Right lung (tissue), 2 donors: ENCODE measurements at regions not wholly inside any gene's neighbourhood (a gene's known extent, or its start where the extent isn't known, plus 50 kb on each side); places are given as distances from the start of the nearest gene placed in this dataset.
"Not testable (repeated sequence)": the region's sequence is repeated elsewhere in the genome, so short reads cannot be mapped to it uniquely, and the experiment has no call there.

Experiments
- DNase-seq, 2 donors: peaks; one replicate each; pipeline ENCODE4 v3.0.0-alpha.2; 2013

DNA sequence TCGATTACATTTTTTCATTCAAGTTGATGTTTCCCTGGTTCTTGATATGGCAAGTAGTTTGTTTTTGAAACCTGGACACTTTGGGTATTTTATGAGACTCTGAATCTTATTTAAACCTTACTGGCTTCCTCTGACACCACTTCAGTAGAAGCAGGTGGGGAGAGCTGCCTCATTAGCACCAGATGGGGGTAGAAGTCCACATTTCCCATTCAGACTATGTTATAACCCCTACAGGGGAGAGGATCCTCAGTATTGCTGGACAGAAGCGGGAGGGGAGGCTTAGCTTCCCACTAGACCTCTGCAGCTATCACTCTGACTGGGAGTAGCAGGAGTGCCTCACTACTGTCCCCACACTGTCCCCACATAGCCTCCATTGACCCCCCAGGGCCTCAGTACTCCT lies 145.3 kb upstream of the SLC35G4 start:
- no peak for DNase-seq

DNA sequence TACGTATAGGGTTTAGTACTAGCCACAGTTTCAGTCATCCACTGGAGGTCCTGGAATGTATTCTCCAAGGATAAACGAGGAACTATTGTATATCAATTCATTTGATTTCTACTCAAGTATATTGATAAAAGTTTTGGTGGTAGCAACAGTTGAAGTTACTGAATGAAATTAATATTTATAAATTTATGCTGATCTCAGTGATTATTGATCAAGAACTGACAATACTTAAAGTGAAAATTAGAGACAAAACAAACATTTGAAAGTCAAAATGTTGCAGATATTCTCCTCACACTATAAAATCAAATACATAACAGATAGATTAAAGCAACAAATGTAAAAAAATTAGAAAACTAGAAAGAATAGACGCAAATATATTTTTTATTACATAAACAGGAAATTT lies 150.9 kb upstream of the SLC35G4 start:
- DNase-seq, result no peak

DNA sequence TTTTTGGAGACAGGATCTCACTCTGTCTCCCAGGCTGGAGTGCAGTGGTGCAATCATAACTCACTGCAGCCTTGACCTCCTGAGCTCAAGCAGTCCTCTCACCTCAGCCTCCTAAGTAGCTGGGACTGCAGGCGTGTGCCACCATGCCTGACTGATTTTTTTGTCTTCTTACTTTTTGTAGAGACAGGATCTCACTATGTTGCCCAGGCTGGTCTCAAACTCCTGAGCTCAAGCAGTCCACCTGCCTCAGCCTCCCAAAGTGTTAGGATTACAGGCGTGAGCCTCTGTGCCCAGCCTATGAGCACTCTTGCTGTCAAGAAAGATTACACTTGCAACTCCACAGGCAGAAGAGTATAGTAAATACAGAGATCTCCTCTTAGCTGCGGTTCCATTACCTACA lies 151.5 kb upstream of the SLC35G4 start:
- DNase-seq, result not testable (repeated sequence)

DNA sequence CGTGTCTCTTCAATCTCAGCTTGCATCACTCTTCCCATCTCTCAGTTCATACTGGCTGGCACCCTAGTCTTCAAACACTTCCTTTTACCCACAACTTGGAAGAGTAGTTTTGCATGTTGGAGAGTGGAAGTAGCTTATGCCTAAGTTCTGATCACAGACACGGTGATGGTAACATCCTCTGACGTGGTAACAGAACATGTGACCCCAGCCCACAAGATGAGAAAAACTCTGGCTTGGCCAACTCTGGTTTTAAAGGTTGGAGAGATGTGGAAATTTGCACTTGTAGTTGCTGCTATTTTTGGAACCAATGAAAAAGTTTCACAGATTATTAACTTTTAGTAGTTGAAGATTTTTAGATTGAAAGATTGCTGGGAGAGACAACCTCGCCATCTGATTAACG lies 155.4 kb upstream of the SLC35G4 start:
- DNase-seq, result no peak

DNA sequence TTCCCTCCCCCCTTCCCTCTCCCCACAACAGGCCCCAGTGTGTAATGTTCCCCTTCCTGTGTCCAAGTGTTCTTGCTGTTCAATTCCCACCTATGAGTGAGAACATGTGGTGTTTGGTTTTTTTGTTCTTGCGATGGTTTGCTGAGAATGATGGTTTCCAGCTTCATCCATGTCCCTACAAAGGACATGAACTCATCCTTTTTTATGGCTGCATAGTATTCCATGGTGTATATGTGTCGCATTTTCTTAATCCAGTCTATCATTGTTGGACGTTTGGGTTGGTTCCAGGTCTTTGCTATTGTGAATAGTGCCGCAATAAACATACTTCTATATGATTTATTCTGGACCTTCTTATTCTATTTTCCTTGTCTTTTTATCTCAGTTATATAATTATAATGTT lies 165.2 kb upstream of the SLC35G4 start:
- DNase-seq, result not testable (repeated sequence)

DNA sequence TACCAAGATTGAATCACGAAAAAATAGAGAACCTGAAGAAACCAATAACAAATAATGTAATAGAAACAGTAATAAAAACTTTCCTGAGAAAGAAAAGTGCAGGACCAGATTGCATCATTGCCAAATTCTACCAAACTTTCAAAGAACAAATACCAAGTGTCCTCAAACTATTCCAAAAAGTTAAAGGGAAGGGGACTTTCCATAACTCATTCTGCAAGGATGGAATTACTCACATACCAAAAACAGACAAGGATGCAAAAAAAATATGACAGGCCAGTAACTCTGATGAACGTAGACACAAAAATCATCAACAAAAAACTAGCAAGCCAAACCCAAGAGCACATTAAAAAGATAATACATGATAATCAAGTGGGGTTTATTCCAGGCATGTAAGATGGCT lies 172.3 kb upstream of the SLC35G4 start:
- no peak for DNase-seq

DNA sequence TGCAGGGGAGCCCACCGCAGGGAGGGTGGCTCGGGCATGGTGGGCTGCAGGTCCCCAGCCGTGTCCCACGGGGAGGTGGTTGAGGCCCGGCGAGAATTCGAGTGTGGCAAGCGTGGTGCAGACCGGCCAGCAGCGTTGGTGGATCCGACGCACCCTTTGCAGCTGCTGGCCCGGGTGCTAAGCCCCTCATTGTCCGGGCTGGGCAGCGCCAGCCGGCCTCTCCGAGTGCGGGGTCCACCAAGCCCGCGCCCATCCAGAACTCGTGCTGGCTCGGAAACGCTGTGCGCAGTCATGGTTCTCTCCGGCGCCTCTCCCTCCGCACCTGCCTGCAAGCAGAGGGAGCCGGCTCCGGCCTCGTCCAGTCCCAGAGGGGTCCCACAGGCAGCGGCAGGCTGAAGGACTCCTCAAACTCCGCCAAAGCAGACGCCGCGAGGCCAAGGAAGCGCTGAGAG lies 177.0 kb upstream of the SLC35G4 start:
- DNase-seq, result no peak

DNA sequence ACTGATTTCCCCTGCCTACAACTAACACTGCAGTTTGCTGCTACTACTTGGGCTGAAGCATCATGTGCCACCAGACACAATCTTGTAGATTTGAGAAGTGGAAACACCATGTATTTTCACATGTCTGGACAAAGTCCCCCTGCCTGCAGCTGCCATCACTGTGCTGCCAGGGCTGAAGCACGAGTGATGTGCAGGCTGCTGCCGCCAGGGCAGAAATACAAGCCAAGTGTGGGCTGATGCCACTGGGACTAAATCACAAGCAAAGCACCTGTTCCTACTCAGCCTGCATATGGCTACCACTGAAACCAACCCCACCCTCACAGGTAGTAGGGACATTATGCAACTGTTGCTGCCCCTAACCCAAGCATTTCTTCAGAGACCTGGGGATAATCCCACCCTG lies 179.5 kb upstream of the SLC35G4 start:
- DNase-seq, result no peak

DNA sequence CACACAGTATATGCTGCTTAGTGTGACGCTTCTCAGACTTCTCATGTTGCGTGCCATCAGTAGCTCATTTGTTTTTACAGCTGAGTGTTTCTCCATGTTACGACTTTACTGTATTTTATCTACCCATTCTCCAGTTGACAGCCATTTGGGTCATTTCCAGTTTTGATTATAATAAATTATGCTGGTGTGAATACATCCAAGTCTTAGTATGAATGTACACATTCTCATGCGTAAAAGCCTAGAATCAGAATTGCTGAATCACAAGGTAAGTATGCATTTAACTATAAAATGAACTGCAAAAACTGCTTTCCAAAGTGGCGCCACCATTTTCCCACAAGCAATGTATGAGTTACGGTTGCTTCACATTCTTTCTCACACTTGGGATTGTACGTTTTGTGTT lies 184.2 kb upstream of the SLC35G4 start:
- DNase-seq, result no peak

DNA sequence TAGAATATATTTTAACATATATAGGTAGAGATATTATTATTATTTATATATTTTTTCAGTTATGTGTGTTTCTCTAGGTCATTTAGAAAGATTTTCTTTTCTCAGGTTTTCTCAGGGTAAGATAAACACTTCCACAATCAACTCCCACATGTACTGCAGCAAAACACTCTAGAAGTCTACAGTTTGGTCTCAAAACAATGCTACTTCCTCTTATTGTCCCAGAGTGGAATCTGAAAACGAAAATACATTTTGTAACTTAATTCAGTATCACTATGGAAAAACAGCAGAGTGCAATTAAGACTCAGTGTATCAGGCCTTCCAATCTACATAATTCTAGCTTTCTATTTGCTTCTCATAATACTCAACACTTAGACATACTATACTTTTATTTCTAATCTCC lies 190.1 kb upstream of the SLC35G4 start:
- no peak for DNase-seq

DNA sequence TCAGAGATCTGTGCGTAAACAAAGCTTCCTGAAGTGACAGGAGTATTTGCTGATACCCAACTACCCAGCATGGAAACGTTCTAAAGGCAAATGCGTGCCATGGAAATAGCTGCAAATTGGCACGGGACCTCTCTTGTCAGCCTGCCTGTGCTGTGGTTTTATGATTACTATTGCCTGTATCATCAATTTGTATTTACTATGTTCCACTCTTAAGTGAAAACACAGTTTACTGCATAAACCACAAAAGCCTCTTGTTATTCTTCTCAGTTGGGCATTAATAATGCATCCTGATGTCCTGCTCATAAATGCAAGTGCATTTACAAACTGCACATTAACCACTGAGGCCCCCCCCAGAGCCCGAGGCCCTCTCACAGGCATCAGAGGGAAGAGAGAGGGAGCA lies 196.6 kb upstream of the SLC35G4 start:
- DNase-seq, result no peak

DNA sequence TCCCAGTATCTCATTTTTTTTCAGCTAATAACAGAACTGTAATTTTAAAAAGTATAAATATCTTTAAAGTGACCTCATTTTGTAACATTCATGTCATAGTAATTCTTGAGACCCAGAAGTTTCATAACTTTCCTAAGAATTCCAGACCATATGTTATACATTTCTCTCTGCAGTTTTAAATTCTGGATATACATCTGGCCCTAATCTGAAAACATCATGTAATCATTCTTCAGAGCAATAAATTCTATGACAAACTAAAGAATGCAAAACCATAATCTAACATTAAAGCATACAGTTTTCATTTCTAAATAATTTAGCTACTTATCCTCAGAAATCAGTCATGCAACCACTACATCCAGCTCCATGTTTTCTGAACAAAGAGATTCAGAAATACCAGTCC lies 198.3 kb upstream of the SLC35G4 start:
- DNase-seq, result peak; percentile 29 to 33

DNA sequence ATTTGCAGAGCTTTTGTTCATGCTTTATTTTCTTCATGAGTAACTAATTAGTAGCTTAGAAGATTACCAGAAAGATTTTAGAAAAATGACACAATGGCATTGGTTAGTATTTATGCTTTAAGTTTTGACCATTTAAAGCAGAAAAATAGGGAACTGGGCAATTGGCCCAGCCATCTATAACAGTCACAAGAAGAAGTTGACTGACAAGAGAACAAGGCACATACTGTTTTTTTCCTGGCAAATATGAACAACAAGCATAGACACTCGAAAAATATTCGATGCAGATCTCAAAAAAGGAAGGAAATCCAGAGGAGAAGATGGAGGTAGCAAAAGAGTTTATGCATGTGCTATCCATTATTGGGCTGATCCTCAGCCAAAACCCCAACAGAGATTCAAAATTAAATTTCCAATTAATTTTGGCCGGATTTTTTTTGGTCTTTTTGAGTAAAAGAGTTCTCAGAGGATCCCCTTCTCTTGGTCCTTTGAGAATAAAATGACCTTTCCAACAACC lies 200.8 kb upstream of the SLC35G4 start:
- DNase-seq, result no peak

DNA sequence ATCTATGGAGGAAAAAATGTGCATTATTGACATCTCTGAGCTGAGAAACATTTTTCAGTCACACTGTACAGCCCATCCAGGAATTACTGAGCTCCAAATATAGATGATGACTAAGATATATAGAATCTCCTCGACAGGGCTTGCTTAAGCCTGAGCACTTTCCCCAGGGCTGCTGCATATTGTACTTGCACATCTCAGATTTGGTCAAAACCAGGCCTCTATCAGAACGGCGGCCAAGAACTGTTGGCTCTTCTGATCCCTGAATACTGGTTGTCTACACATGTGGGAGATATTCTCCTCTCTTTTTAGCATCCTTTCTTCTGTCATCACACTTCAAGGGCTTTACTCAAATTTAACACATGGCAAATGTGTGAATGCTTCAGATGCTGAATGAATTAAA lies 201.5 kb upstream of the SLC35G4 start:
- DNase-seq, result no peak

DNA sequence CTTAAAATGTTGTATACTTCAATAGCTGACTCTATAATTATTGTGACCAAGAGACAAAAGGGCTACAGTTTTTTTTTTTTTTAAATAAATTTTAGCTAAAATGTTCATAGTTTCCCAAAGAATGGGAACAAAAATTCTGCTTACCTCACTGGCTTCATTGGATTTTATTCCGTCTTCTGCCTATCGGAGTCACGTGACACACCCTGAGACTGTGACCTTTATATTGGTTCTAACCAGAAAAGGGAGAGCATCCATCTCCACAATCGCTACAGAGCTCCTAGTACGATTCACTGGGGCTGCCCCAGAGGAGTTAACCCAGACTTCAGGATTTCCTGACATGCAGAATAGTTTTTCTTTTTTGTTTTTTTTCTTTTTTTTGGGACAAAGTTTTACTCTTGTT lies 203.6 kb upstream of the SLC35G4 start:
- no peak for DNase-seq

DNA sequence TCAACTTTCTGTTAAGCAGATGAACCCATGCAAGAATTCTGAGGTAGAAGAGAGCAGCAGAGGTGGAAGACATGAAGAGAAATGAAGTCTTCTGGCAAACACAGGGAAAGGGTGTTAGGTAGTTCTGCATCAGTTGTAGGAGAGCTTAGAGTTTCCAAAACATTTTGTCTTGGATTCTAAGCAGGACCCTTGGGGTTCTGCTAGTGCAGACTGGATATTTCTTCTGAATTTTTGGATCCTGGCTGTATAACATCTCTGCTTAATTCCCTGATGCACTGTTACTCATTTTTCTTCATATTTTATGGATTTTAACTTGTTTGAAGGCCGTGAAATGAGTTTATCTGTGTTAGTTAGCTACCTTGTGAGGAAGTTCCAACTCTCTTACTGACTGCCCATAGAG lies 208.7 kb upstream of the SLC35G4 start:
- no peak for DNase-seq

DNA sequence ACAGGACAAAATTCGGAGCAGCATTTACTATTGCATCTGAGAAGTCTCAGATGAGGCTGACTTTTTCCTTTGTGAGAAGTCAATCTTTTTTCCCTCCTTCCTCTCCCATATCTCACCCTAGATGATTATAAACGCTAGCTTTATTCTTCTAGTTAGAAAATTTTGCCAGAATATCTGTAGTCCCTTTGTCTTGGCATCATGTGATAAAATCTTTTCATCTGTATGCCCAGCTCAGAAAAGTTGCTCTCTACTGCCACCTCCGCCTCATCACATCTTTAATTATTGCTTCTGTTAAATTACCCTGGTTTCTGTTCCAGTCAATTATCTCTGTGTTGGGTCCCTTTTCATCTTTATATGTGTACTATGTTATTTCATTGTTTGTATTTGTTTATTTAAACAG lies 210.8 kb upstream of the SLC35G4 start:
- DNase-seq, result no peak

DNA sequence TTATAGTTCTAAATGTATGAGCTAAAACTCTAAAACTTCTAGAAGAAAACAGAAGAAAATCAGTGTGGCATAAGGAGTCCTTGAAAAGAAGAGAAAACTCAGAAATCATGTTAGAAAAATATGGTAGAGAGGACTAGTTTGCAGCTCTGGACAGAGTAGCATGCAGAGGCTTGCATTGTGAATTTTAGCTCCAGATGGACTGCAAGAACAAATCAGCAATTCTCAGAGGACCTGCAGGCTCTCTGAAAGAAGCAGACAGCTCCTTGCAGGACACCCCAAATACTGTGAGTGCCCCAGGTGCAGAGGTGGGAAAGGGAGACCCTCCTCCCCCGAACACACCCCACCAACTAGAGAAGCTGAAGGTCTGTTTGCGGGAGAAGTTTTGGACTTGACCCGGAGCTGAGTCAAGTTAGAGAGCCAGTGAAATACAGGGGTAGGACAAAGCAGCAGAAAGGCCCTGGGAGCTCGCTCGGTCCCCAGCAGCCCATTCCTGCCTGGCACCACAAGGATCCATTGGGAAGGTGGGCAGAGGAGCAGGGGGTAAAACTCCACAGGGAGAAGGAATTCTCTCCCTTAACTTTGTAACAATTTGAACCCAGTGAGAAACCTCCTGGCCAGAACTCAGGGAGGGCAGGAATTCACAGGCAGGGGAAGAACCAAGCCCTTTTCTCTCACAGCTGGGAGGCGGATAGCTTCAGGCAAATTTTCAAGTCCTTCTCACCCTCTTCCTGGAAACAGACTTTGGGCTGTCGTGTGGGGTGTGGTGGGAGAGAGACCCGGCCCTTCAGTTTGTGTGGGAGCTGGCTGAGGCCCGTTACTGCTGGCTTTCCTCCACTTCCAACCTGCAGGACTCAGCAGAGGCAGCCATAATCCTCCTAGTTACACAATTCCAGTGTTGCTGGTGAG lies 216.2 kb upstream of the SLC35G4 start:
- DNase-seq, result peak in 1 of 2 donors; percentile 9

DNA sequence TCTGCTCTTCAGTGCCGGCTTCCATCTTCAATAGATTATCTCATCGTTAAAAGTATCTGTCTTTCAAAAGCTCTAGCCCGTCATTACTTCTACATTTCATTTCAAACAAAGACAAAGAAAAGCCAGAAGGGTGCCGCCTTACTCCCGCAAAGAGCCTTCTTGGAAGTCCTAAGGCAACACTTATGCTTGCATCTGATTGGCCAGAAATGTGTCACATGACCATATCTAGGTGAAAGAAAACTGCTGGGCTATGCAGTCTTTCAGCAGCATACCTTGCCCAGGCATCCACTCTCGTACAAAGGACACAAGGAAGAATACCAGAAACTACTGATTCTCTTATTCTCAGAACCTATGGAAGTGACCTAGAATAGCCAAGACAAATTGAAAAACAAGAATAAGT lies 217.1 kb upstream of the SLC35G4 start:
- DNase-seq, result no peak

DNA sequence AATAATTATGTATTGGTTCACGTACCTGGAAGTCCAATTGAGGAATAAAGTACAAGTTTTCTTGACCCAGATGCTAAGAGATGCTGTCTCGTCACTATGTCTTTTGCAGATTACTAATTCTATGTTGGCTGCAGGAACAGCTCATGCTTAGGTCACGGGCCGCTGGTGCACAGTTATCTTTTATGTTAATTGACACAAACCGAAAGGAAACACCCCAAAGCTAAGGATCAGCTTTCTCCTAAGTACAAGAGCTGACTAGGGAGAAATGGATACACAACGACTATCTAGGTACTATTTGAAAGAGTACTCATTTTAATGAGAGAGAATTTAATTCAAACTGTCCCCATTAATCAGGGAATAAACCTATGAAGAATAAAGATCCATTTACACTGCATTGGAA lies 217.7 kb upstream of the SLC35G4 start:
- no peak for DNase-seq

DNA sequence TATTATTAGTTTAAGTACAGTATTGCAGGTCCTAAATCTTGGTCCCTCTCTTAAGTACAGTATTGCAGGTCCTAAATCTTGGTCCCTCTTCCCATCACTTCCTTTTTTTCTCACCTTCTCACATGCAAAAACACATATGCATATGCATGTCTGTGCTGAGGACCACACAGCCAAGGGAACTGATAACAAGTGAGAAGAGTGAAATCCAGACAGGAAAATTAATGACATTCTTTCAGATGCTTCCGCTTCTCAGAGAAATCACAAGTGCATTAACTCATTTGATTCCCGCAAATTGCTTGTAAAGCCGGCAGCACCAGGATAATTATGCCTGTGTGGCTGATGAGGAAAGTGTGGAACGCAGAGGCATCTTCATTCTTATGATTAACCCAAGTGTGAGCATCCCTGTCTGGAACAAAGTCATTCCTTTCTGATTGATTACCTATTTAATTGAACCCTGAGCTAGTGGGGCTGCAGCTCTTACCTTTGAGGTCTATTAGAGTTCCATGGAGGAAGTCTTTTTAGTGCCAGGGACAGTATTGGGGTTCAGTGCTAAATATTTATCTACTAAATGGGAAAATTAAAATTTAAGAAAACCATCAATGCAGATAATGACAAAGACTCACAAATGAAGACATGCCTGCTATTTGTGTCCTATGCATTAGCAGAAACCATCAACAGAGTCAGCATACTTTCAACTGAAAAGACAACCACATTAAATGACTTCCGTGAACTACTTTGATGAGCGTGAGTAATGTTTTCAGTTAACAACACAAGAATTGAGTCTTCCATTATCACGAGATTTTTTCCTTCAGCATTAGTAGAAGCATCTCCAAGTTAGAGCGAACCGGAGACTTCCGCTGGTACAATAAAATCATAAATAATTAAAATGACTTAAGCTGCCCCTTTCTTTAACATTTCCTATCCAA lies 220.4 kb upstream of the SLC35G4 start:
- no peak for DNase-seq

DNA sequence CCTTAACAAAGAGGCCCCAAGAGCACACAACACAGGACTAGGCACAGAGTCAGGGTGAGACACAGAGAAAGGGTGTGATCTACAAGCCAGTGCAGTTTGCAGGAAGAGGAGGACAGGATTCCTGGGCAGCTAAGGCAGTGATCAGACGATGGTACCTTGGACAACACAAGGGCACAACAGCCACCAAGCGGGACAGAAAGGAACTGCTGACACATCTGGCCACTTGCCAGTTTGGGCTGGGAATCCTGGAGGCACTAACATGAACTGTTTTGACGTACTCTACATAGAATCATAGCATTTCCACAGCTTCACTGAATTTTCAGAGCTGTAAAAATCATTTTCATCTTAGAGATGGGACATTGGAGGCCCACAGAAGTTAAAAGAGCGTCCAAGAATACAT lies 221.5 kb upstream of the SLC35G4 start:
- DNase-seq, result peak in 1 of 2 donors; percentile 36

DNA sequence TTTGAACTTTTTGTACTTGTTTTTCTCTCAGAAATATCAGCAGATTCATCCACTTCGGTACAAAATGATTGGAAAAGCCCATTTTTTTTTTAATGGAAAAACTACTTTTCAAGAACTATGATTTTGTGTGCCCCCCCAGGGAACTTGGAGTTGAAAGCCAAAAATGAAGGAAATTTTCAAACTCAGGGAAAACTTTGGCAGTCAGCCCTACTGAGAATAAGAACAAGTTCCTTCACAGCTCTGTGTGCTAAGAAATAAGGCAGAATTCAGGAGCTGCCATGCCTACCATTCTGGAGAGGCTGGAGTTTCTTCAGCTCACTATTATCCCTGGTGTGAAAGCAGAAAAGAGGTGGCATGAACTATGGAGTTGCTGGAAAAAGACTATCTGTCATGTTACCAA lies 226.0 kb upstream of the SLC35G4 start:
- peak in 1 of 2 donors; percentile 12 for DNase-seq
